ENCODE measurements at regions not wholly inside any gene's neighbourhood (a gene's known extent, or its start where the extent isn't known, plus 50 kb on each side); places are given as distances from the start of the nearest gene placed in this dataset.

DNA sequence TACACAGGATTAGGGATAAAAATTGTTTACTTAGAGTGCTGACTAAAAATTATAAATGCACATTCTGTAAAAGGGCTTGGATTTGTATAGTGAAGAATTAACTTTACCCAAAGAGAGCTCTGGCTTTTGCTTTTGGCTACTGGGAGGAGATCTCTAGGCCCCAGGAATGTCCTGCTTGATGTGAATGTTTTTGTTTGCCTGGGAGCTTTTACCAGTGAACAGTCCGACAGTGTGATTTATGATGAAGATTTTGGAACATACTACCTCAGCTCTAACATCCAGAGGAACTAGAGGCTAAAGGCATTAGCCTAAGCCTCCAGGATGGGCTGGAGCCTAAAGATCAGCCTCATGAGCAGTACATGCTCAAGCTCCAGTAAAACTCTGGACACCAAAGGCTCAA, 103.7 kb upstream of the RFX3 start:
- TF ChIP-seq POLR2A (IDR thresholded peaks at IDR 0.05; ENCODE audit: low read depth, low read length) (no peak), TAF1 (IDR thresholded peaks at IDR 0.05; ENCODE audit: borderline replicate concordance, low read depth, low read length) (no peak), POLR2AphosphoS5 (IDR thresholded peaks at IDR 0.05; ENCODE audit: low read depth, low read length) (no peak)
